ENCODE measurements at regions not wholly inside any gene's neighbourhood (a gene's known extent, or its start where the extent isn't known, plus 50 kb on each side); places are given as distances from the start of the nearest gene placed in this dataset.
"Not testable (repeated sequence)": the region's sequence is repeated elsewhere in the genome, so short reads cannot be mapped to it uniquely, and the experiment has no call there.

DNA sequence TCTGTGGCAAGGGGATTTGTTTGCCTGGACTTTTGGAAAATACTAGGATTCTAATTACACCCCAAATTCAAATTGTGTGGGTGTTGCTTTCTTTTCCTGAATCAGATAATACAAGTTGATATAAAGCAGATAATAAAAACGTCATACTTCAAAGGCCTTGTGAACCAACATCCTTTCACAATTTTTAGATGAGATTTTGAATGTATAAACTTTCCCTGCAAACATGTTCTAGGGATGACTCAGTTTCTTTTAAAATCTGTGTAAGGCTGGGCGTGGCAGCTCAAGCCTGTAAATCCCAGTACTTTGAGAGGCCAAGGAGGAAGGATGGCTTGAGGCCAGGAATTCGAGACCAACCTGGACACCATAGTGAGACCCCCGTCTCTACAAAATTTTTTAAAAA is 182.4 kb downstream of the C12orf75 start:
- TF ChIP-seq POLR2A (IDR thresholded peaks at IDR 0.05; ENCODE audit: low read length); GATA1 (IDR thresholded peaks at IDR 0.05; ENCODE audit: low read depth, low read length): not testable (repeated sequence)

Data from erythroblast (primary cell).